Coronary artery (tissue), 2 donors: ENCODE measurements at regions not wholly inside any gene's neighbourhood (a gene's known extent, or its start where the extent isn't known, plus 50 kb on each side); places are given as distances from the start of the nearest gene placed in this dataset.
"Not testable (repeated sequence)": the region's sequence is repeated elsewhere in the genome, so short reads cannot be mapped to it uniquely, and the experiment has no call there.

Experiments used
- DNase-seq: peaks from one replicate; pipeline ENCODE4 v3.0.0-alpha.2; 2017; ENCODE audit warnings: low spot score
- H3K27ac ChIP-seq, 2 donors: fragments of 200-600 bp; sonication (generic); one replicate each; pipeline ENCODE4 v1.5.1; 2016 to 2019
- H3K4me3 ChIP-seq: fragments of 200-600 bp; sonication (generic); 2 replicates; pipeline ENCODE4 v1.5.1; 2016; ENCODE audit warnings: mild to moderate bottlenecking, moderate library complexity
- TF ChIP-seq, protein P1 (sequence below): fragments of 200-600 bp; sonication (generic); IDR thresholded peaks from one replicate; pipeline ENCODE4 v1.5.1; 2019; ENCODE audit warnings: antibody characterized with exemption

DNA sequence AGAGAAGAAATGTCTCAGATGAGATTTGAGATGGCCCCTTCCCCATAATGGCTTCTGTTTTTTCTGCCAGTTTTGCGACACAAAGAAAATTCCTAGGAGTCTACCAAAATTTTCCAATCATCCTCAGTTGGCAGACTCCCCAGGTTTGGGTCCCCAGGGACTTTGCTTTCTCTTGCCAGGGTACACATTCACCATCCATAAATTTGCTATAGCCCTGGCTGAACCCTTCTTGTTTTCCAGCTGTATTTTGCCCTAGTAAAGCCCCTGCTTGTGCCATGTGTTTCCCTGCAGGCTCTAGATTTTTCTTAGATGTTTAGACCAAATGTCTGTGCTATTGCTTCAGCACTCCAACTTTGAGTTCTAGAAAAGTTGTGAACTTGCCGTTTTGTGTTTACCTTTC is 283.2 kb downstream of the ANXA1 start:
- DNase-seq, result no peak
- Histone ChIP-seq H3K4me3 (no peak overlapping the region), H3K27ac (no peak overlapping the region)
- TF ChIP-seq, protein P1, sequence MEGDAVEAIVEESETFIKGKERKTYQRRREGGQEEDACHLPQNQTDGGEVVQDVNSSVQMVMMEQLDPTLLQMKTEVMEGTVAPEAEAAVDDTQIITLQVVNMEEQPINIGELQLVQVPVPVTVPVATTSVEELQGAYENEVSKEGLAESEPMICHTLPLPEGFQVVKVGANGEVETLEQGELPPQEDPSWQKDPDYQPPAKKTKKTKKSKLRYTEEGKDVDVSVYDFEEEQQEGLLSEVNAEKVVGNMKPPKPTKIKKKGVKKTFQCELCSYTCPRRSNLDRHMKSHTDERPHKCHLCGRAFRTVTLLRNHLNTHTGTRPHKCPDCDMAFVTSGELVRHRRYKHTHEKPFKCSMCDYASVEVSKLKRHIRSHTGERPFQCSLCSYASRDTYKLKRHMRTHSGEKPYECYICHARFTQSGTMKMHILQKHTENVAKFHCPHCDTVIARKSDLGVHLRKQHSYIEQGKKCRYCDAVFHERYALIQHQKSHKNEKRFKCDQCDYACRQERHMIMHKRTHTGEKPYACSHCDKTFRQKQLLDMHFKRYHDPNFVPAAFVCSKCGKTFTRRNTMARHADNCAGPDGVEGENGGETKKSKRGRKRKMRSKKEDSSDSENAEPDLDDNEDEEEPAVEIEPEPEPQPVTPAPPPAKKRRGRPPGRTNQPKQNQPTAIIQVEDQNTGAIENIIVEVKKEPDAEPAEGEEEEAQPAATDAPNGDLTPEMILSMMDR, result no peak

DNA sequence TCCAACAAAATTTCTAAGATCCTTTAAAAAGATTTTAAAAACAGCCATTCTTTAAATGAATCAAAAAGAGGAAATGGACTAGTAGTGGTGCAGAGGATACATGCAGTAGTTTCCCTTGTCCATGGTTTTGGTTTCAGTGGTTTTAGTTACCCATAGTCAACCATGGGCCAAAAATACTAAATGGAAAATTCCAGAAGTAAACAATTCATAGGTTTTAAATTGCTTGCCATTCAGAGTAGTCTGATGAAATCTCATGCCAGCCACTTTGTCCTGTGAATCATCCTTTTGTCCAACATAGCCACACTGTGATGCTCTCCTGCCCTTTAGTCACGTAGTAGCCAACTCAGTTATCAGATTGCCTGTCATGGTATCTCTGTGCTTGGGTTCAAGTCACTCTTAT is 286.1 kb downstream of the ANXA1 start:
- Histone ChIP-seq H3K4me3 (no peak overlapping the region), H3K27ac (no peak overlapping the region)
- DNase-seq, result no peak
- TF ChIP-seq, protein P1, result no peak

DNA sequence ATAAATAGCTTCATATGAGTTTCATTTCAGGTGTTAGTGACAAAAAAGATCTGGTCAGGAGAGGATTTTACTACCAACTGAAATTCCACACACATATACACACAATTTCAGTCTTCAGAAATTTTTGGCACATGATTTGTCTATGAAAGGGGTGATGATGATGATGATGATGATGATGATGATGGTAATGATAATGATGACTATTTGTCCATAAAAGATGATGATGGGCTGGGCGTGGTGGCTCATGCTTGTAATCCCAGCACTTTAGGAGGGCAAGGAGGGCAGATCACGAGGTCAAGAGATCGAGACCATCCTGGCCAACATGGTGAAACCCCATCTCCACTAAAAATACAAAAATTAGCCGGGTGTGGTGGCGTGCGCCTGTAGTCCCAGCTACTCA is 288.2 kb downstream of the ANXA1 start:
- not testable (repeated sequence) for H3K4me3 ChIP-seq, H3K27ac ChIP-seq, DNase-seq

DNA sequence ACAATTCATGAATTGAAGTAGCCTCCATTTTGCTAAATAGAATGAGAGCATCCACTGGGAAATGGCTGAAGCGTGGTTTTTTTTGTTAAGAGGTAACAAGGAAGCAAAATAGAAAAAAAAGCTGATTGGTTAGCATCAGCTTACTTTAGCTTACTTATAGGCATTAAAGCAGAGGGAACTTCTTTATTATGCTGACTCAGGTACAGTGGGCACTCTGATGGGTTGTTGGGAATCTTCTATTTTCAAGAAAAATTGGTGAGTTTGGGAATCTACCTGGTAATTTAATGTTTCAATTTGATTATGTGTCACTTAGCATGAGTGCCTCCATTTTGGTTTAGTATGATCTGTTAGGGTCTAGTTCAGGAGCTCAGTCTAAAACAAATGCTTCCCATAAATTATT is 289.6 kb downstream of the ANXA1 start:
- TF ChIP-seq, protein P1, result no peak
- no peak for DNase-seq
- H3K27ac ChIP-seq, result no peak overlapping the region
- H3K4me3 ChIP-seq, result no peak overlapping the region

DNA sequence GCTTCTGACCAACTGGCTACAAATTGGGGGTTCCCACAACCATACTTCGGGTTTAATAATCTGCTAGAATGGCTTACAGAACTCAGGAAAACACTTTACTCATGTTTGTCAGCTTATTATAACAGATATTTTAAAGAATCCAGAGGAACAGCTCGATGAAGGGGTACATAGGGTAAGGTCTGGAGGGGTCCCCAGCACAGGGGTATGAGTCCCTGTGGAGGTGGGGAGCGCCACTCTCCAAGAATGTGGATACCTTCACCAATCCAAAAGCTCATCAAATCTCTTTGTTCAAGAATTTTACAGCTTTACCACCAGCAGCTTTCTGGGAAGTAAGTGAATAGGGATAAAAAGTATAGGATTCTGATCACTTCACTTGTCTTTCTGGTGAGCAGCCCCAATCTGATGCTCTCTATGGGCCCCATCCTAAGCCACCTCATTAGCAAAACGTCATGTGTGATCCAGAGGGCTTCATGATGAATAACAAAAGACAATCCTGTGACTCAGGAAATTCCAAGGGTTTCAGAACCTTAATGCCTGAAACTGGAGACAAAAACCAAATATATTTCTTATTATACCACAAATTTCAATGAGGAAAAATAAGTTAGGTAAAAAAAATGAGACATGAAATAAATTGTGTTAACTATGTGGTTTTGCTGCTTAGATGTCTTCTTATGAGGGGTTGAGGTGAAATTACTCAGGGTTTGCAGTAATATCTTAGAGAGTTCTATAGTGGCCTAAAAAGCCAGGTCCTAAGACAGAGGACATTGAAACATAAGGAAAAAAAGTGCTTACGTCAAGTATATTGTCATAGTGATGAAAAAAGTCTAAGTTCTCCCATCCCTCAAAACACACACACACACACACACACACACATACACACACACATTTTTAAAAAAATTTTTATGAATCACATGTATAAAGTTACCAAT is 290.5 kb downstream of the ANXA1 start:
- DNase-seq, result no peak
- Histone ChIP-seq H3K27ac (no peak overlapping the region), H3K4me3 (no peak overlapping the region)
- TF ChIP-seq, protein P1, result no peak

DNA sequence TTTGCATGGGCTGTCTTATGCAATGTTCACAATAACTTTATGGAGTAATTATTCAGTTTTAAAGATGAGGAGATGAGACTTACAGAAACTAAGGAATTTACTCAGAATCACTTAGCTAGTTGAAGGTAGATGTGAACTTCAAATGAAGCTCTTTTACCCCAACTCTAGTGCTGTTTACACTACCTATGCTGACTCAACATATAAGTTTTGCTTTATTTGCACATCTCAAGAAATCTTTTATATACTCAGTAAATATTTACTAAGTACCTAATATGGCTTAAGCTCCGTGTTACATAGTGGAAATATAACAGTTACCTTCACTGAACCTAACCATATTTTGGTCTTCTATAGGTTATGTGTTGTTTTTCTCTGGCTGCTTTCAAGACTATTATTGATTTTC is 293.2 kb downstream of the ANXA1 start:
- no peak for DNase-seq
- TF ChIP-seq, protein P1, result no peak
- no peak overlapping the region for H3K4me3 ChIP-seq
- no peak overlapping the region for H3K27ac ChIP-seq

DNA sequence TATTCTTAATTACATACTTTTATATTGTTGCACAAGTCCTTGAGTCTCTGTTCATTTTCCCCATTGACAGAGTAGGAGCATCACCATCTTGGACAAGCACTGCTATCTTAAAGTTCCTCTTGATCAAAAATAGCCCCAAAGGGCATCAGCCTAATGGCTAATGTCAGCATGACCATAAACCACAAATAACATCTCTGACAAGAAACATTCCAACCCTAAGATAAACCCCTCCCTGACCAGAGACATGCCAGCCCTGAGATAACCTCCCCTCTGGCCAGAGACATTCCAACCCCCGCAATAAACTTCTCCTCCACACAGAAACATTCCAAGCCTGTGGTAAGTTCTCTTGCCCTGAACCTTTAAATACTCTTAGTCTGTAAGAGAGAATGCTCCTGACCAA is 293.7 kb downstream of the ANXA1 start:
- not testable (repeated sequence) for H3K27ac ChIP-seq

DNA sequence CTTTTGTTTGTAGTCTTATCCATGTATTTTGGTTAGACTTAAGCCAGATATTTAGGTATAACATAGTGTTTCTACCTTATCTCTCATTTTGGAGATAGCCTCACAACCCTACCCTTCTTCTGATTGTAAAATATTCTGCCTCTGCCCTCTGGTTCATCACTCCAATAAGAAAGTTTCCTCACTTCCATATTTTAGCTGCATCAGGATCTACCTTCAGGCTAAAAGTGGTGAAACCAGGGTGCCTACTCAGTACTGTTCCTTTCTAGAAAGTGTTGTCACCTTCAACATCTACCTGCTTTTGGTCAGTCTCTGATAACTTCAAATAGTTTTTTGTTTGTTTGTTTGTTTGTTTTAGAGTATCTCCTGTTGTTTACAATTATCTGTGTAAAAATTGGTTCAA is 294.6 kb downstream of the ANXA1 start:
- DNase-seq, result no peak
- H3K4me3 ChIP-seq, result no peak overlapping the region
- TF ChIP-seq, protein P1, result no peak
- no peak overlapping the region for H3K27ac ChIP-seq

More for the DNA sequence above, 293.7 kb downstream of the ANXA1 start:
- H3K4me3 ChIP-seq, DNase-seq: not testable (repeated sequence)
